ENCODE measurements at regions not wholly inside any gene's neighbourhood (a gene's known extent, or its start where the extent isn't known, plus 50 kb on each side); places are given as distances from the start of the nearest gene placed in this dataset.

GRCh38 chr13:69496981-69497380 is 610.6 kb upstream of the ATXN8OS start:
- TF ChIP-seq CTCF (IDR thresholded peaks at IDR 0.05; ENCODE audit: low read depth, low read length, poor library complexity, severe bottlenecking) = no peak
- TF ChIP-seq EZH2phosphoT487 (IDR thresholded peaks at IDR 0.05; ENCODE audit: borderline replicate concordance, low read length) = no peak

Data from DOHH2 (cell line).